Germinal center (tissue), 1 donor: ENCODE measurements at regions not wholly inside any gene's neighbourhood (a gene's known extent, or its start where the extent isn't known, plus 50 kb on each side); places are given as distances from the start of the nearest gene placed in this dataset.

Experiments
- DNase-seq: peaks from one replicate; pipeline ENCODE4 v3.0.0; 2012; ENCODE audit warnings: mixed read lengths, low spot score

- no peak for DNase-seq
These were observed 224.2 kb downstream of the CLIC5 start for GRCh38 chr6:45791211-45792168.

- no peak for DNase-seq
These were observed 226.4 kb downstream of the CLIC5 start for GRCh38 chr6:45789238-45789637.

GRCh38 chr6:45787384-45787783, 228.3 kb downstream of the CLIC5 start:
- DNase-seq: no peak

GRCh38 chr6:45786355-45786781, 229.3 kb downstream of the CLIC5 start:
- no peak for DNase-seq

GRCh38 chr6:45784250-45784649, 231.4 kb downstream of the CLIC5 start:
- no peak for DNase-seq

GRCh38 chr6:45783716-45784115, 231.9 kb downstream of the CLIC5 start:
- no peak for DNase-seq

GRCh38 chr6:45781890-45782289, 233.8 kb downstream of the CLIC5 start:
- no peak for DNase-seq

GRCh38 chr6:45780523-45780922, 235.1 kb downstream of the CLIC5 start:
- DNase-seq: no peak

GRCh38 chr6:45775026-45775697, 240.5 kb downstream of the CLIC5 start:
- no peak for DNase-seq

- DNase-seq: no peak
These were observed 241.8 kb downstream of the CLIC5 start for GRCh38 chr6:45773906-45774305.

GRCh38 chr6:45772886-45773495, 242.7 kb downstream of the CLIC5 start:
- DNase-seq: no peak

GRCh38 chr6:45772051-45772450, 243.6 kb downstream of the CLIC5 start:
- DNase-seq: no peak

GRCh38 chr6:45763281-45763680, 252.4 kb downstream of the CLIC5 start:
- DNase-seq: no peak

GRCh38 chr6:45759472-45759810, 256.2 kb downstream of the CLIC5 start:
- no peak for DNase-seq

GRCh38 chr6:45758787-45759471, 256.7 kb downstream of the CLIC5 start:
- DNase-seq: no peak

GRCh38 chr6:45757443-45758130, 258.1 kb downstream of the CLIC5 start:
- DNase-seq: no peak

GRCh38 chr6:45756606-45757005, 259.1 kb downstream of the CLIC5 start:
- no peak for DNase-seq

GRCh38 chr6:45754432-45754831, 261.2 kb downstream of the CLIC5 start:
- DNase-seq: no peak

GRCh38 chr6:45746046-45746445, 269.6 kb downstream of the CLIC5 start:
- DNase-seq: no peak

- no peak for DNase-seq
These were observed 272.5 kb downstream of the CLIC5 start for GRCh38 chr6:45743028-45743615.

- DNase-seq: no peak
These were observed 273.1 kb downstream of the CLIC5 start for GRCh38 chr6:45742591-45742990.
